Neural progenitor cell (in vitro differentiated cells): ENCODE measurements at regions not wholly inside any gene's neighbourhood (a gene's known extent, or its start where the extent isn't known, plus 50 kb on each side); places are given as distances from the start of the nearest gene placed in this dataset.

ENCODE experiments used
- DNase-seq: peaks from one replicate; pipeline ENCODE4 v3.0.0-alpha.2; 2016; ENCODE audit warnings: low spot score
- H2AFZ ChIP-seq: fragments of 200-600 bp; sonication (generic); replicated peaks from 2 replicates; pipeline ENCODE4 v1.6.1; 2016; ENCODE audit warnings: antibody characterized with exemption
- H3F3A ChIP-seq: fragments of 200-600 bp; sonication (generic); 2 replicates; pipeline ENCODE4 v1.6.1; 2016; ENCODE audit warnings: antibody characterized with exemption, low read depth
- H3K27ac ChIP-seq: fragments of 200-600 bp; sonication (generic); 2 replicates; pipeline ENCODE4 v1.5.1; 2016; ENCODE audit warnings: mild to moderate bottlenecking
- H3K27me3 ChIP-seq: fragments of 200-600 bp; sonication (generic); 2 replicates; pipeline ENCODE4 v1.6.1; 2016; ENCODE audit warnings: mild to moderate bottlenecking, moderate library complexity
- H3K36me3 ChIP-seq: fragments of 200-600 bp; sonication (generic); 2 replicates; pipeline ENCODE4 v1.5.1; 2016
- H3K4me1 ChIP-seq: fragments of 200-600 bp; sonication (generic); 2 replicates; pipeline ENCODE4 v1.6.1; 2016; ENCODE audit warnings: mixed run types
- H3K4me2 ChIP-seq: fragments of 200-600 bp; sonication (generic); 2 replicates; pipeline ENCODE4 v1.6.1; 2016
- H3K4me3 ChIP-seq: fragments of 200-600 bp; sonication (generic); 2 replicates; pipeline ENCODE4 v1.5.1; 2016
- H3K79me2 ChIP-seq: fragments of 200-600 bp; sonication (generic); 2 replicates; pipeline ENCODE4 v1.6.1; 2016; ENCODE audit warnings: low read depth
- H3K9ac ChIP-seq: fragments of 200-600 bp; sonication (generic); 2 replicates; pipeline ENCODE4 v1.6.1; 2016
- H3K9me3 ChIP-seq: fragments of 200-600 bp; sonication (generic); 2 replicates; pipeline ENCODE4 v1.5.1; 2016; ENCODE audit warnings: low read depth
- H4K20me1 ChIP-seq: fragments of 200-600 bp; sonication (generic); 2 replicates; pipeline ENCODE4 v1.6.1; 2016; ENCODE audit warnings: low read depth
- H3K27ac Mint-ChIP-seq: 3 replicates; pipeline ENCODE4 v1.8.0; 2021; ENCODE audit warnings: mixed read lengths
- H3K27me3 Mint-ChIP-seq: 2 replicates; pipeline ENCODE4 v1.8.0; 2022; ENCODE audit warnings: low read depth, mild to moderate bottlenecking, inconsistent platforms, moderate library complexity, mixed read lengths; ENCODE audit not compliant: insufficient read depth
- H3K36me3 Mint-ChIP-seq: 3 replicates; pipeline ENCODE4 v1.8.0; 2021; ENCODE audit warnings: mixed read lengths
- H3K4me1 Mint-ChIP-seq: 3 replicates; pipeline ENCODE4 v1.8.0; 2021; ENCODE audit warnings: mixed read lengths
- H3K4me3 Mint-ChIP-seq: 3 replicates; pipeline ENCODE4 v1.8.0; 2021; ENCODE audit warnings: mild to moderate bottlenecking, moderate library complexity, mixed read lengths
- H3K9me3 Mint-ChIP-seq: 3 replicates; pipeline ENCODE4 v1.8.0; 2020; ENCODE audit warnings: mixed read lengths
- EZH2 ChIP-seq: fragments of 200-600 bp; sonication (generic); IDR thresholded peaks from 2 replicates; pipeline ENCODE4 v1.6.1; 2017; ENCODE audit warnings: antibody characterized with exemption, mild to moderate bottlenecking, moderate library complexity
- EZH2phosphoT487 ChIP-seq: fragments of 200-600 bp; sonication (generic); IDR thresholded peaks from 2 replicates; pipeline ENCODE4 v1.6.1; 2017; ENCODE audit warnings: antibody characterized with exemption
- TF ChIP-seq, protein P1 (sequence below): fragments of 200-600 bp; sonication (generic); IDR thresholded peaks from 2 replicates; pipeline ENCODE4 v1.5.1; 2017; ENCODE audit warnings: antibody characterized with exemption, mild to moderate bottlenecking

GRCh38 chr4:133997436-133997835 is 204.2 kb downstream of the PABPC4L start:
- H3K9ac ChIP-seq = no peak overlapping the region
- H3F3A ChIP-seq = no peaks in the 10 kb centered on the region
- no peaks in the 10 kb centered on the region for H3K79me2 ChIP-seq
- H3K27me3 ChIP-seq = no peaks in the 10 kb centered on the region
- H3K27ac ChIP-seq = no peak overlapping the region
- H3K4me1 Mint-ChIP-seq = no peaks in the 10 kb centered on the region
- peaks cover 2% of the 10 kb centered on the region for H3K9me3 Mint-ChIP-seq
- no peaks in the 10 kb centered on the region for H4K20me1 ChIP-seq
- H3K4me3 Mint-ChIP-seq = no peak overlapping the region
- no peaks in the 10 kb centered on the region for H3K36me3 Mint-ChIP-seq
- no peaks in the 10 kb centered on the region for H3K27me3 Mint-ChIP-seq
- no peaks in the 10 kb centered on the region for H3K36me3 ChIP-seq
- no peak overlapping the region for H3K4me3 ChIP-seq
- H3K9me3 ChIP-seq = no peaks in the 10 kb centered on the region
- no peak overlapping the region for H3K4me2 ChIP-seq
- TF ChIP-seq EZH2phosphoT487 (no peak), EZH2 (no peak)
- TF ChIP-seq, protein P1, sequence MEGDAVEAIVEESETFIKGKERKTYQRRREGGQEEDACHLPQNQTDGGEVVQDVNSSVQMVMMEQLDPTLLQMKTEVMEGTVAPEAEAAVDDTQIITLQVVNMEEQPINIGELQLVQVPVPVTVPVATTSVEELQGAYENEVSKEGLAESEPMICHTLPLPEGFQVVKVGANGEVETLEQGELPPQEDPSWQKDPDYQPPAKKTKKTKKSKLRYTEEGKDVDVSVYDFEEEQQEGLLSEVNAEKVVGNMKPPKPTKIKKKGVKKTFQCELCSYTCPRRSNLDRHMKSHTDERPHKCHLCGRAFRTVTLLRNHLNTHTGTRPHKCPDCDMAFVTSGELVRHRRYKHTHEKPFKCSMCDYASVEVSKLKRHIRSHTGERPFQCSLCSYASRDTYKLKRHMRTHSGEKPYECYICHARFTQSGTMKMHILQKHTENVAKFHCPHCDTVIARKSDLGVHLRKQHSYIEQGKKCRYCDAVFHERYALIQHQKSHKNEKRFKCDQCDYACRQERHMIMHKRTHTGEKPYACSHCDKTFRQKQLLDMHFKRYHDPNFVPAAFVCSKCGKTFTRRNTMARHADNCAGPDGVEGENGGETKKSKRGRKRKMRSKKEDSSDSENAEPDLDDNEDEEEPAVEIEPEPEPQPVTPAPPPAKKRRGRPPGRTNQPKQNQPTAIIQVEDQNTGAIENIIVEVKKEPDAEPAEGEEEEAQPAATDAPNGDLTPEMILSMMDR = no peak
- H2AFZ ChIP-seq = no peak overlapping the region
- no peak for DNase-seq
- H3K27ac Mint-ChIP-seq = no peak overlapping the region
- H3K4me1 ChIP-seq = no peaks in the 10 kb centered on the region

- H3K4me3 Mint-ChIP-seq = no peak overlapping the region
- TF ChIP-seq EZH2phosphoT487 (no peak), EZH2 (no peak)
- TF ChIP-seq, protein P1 = no peak
- no peaks in the 10 kb centered on the region for H3K4me1 ChIP-seq
- no peaks in the 10 kb centered on the region for H3K36me3 Mint-ChIP-seq
- no peak overlapping the region for H3K9ac ChIP-seq
- H3K27me3 ChIP-seq = no peaks in the 10 kb centered on the region
- H3K27me3 Mint-ChIP-seq = no peaks in the 10 kb centered on the region
- no peaks in the 10 kb centered on the region for H4K20me1 ChIP-seq
- no peak overlapping the region for H3K4me2 ChIP-seq
- H3K27ac ChIP-seq = no peak overlapping the region
- H3F3A ChIP-seq = no peaks in the 10 kb centered on the region
- peaks cover 2% of the 10 kb centered on the region for H3K9me3 Mint-ChIP-seq
- no peaks in the 10 kb centered on the region for H3K4me1 Mint-ChIP-seq
- no peaks in the 10 kb centered on the region for H3K79me2 ChIP-seq
- H3K9me3 ChIP-seq = no peaks in the 10 kb centered on the region
- DNase-seq = peak; percentile 2
- no peak overlapping the region for H3K27ac Mint-ChIP-seq
- H3K4me3 ChIP-seq = no peak overlapping the region
- H2AFZ ChIP-seq = no peak overlapping the region
- H3K36me3 ChIP-seq = no peaks in the 10 kb centered on the region
These were observed 205.0 kb downstream of the PABPC4L start for GRCh38 chr4:133996431-133997121.

DNA sequence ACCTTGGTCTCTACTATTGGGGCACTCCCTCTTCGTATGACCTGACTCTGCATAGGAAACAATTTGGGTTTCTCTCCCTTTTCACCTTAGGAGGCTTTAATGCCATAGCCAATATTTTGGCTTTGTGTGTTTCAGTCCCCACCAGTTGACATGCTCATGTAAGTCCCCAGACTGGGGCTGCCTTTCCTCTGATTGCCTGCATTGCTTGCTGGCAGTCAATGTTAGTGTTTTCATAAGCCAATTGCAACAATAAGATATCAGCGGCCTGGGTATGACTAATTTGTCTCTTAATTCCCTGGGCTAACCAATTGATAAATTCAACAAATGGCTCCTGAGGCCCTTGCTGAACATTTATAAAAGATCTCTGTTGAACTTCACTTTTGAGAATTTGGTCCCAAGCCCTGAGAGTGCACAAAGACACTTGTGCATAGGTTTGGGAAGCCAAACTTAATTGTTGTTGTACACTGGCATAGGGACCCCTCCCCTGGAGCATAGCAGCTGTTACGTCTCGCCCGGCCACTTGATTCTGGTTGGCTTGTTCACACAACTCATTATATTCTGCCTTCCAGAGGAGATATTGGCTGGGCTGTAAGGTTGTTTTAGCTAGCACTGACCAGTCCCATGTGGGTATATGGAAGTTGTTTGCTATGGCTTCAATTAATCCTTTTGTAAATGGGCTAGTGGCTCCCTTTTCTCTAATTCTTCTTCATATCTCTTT is 206.2 kb downstream of the PABPC4L start:
- no peaks in the 10 kb centered on the region for H3K4me1 ChIP-seq
- no peak overlapping the region for H3K27ac ChIP-seq
- no peaks in the 10 kb centered on the region for H3F3A ChIP-seq
- H3K9ac ChIP-seq = no peak overlapping the region
- Mint-ChIP-seq H3K27ac (no peak overlapping the region), H3K9me3 (peaks cover 7% of the 10 kb centered on the region), H3K27me3 (no peaks in the 10 kb centered on the region), H3K4me1 (no peaks in the 10 kb centered on the region), H3K4me3 (no peak overlapping the region), H3K36me3 (no peaks in the 10 kb centered on the region)
- H3K27me3 ChIP-seq = no peaks in the 10 kb centered on the region
- no peak for DNase-seq
- H3K4me2 ChIP-seq = no peak overlapping the region
- no peaks in the 10 kb centered on the region for H3K79me2 ChIP-seq
- no peaks in the 10 kb centered on the region for H3K9me3 ChIP-seq
- H3K36me3 ChIP-seq = no peaks in the 10 kb centered on the region
- H2AFZ ChIP-seq = no peak overlapping the region
- H3K4me3 ChIP-seq = no peak overlapping the region
- H4K20me1 ChIP-seq = no peaks in the 10 kb centered on the region
- no peak for TF ChIP-seq EZH2
- TF ChIP-seq EZH2phosphoT487 = no peak
- TF ChIP-seq, protein P1 = no peak
